Right atrium auricular region (tissue), 2 donors: ENCODE measurements at regions not wholly inside any gene's neighbourhood (a gene's known extent, or its start where the extent isn't known, plus 50 kb on each side); places are given as distances from the start of the nearest gene placed in this dataset.

Experiments used
- DNase-seq: peaks from one replicate; pipeline ENCODE4 v3.0.0-alpha.2; 2019; ENCODE audit warnings: low spot score
- H3K27ac ChIP-seq, 2 donors: fragments of 200-600 bp; sonication (generic); 1 replicate in 1 of 2; 2 replicates in 1 of 2; pipeline ENCODE4 v1.5.1; 2016 to 2019
- H3K27me3 ChIP-seq, 2 donors: fragments of 200-600 bp; sonication (generic); one replicate each; pipeline versions ENCODE4 v1.5.1 to v1.6.0; 2017 to 2019
- H3K36me3 ChIP-seq: fragments of 200-600 bp; sonication (generic); one replicate; pipeline ENCODE4 v1.5.1; 2016
- H3K4me1 ChIP-seq, 2 donors: fragments of 200-600 bp; sonication (generic); one replicate each; pipeline versions ENCODE4 v1.5.1 to v1.6.0; 2017 to 2019
- H3K4me3 ChIP-seq, 2 donors: fragments of 200-600 bp; sonication (generic); 1 replicate in 1 of 2; 2 replicates in 1 of 2; pipeline ENCODE4 v1.5.1; 2017 to 2019; ENCODE audit warnings: mild to moderate bottlenecking in 1 of 2, moderate library complexity in 1 of 2
- H3K9me3 ChIP-seq, 2 donors: fragments of 200-600 bp; sonication (generic); one replicate each; pipeline ENCODE4 v1.5.1; 2019
- TF ChIP-seq, protein P1 (sequence below), 2 donors: fragments of 200-600 bp; sonication (generic); IDR thresholded peaks; one replicate each; pipeline ENCODE4 v1.5.1; 2019; ENCODE audit warnings: antibody characterized with exemption in 2 of 2

DNA sequence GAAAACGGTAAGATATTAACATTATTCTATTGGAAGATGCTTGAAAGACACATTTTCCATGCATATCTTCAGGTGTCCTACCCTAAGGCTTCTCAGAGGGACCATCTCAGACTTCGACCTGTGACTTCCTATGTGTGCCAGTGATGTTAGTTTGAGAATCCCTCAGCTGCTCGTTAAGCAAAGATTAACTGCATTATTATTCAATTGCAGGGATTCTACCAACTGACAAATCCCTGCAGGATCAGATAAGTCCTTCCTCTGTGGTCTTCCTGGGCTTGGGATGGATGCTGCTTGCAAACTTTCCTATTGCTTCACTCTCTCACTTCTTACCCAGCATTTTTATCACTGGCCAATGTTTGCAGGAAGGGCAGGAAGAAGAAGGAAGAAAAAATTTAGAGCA, 83.0 kb upstream of the PPARGC1A start:
- Histone ChIP-seq H3K4me1 (no peaks in the 10 kb centered on the region), H3K36me3 (no peaks in the 10 kb centered on the region), H3K27me3 (no peaks in the 10 kb centered on the region), H3K9me3 (no peaks in the 10 kb centered on the region), H3K4me3 (no peak overlapping the region), H3K27ac (no peak overlapping the region)
- no peak for DNase-seq
- TF ChIP-seq, protein P1, sequence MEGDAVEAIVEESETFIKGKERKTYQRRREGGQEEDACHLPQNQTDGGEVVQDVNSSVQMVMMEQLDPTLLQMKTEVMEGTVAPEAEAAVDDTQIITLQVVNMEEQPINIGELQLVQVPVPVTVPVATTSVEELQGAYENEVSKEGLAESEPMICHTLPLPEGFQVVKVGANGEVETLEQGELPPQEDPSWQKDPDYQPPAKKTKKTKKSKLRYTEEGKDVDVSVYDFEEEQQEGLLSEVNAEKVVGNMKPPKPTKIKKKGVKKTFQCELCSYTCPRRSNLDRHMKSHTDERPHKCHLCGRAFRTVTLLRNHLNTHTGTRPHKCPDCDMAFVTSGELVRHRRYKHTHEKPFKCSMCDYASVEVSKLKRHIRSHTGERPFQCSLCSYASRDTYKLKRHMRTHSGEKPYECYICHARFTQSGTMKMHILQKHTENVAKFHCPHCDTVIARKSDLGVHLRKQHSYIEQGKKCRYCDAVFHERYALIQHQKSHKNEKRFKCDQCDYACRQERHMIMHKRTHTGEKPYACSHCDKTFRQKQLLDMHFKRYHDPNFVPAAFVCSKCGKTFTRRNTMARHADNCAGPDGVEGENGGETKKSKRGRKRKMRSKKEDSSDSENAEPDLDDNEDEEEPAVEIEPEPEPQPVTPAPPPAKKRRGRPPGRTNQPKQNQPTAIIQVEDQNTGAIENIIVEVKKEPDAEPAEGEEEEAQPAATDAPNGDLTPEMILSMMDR (IDR thresholded peaks at IDR 0.05) = no peak

DNA sequence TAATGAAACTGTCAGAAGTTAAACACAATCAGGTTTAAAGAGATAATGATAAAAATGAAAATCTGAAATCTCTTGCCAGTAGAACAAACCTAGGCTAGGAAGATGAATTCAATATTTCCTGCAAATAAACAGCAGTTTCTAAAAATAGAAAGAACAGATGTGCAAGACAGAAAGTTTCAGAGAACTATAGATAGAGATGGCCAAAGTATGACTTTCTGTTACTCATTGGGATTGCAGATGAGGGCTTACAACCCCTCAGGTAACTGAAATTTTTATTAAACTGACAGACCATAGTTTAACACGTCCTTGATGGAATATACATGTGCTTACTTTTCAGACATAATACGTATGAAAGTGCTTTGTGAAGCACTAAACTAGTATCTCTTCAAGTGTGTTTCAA, 82.3 kb upstream of the PPARGC1A start:
- no peaks in the 10 kb centered on the region for H3K4me1 ChIP-seq
- DNase-seq = no peak
- H3K27ac ChIP-seq = no peak overlapping the region
- TF ChIP-seq, protein P1 (IDR thresholded peaks at IDR 0.05) = no peak
- no peaks in the 10 kb centered on the region for H3K27me3 ChIP-seq
- H3K9me3 ChIP-seq = no peaks in the 10 kb centered on the region
- H3K36me3 ChIP-seq = no peaks in the 10 kb centered on the region
- H3K4me3 ChIP-seq = no peak overlapping the region

DNA sequence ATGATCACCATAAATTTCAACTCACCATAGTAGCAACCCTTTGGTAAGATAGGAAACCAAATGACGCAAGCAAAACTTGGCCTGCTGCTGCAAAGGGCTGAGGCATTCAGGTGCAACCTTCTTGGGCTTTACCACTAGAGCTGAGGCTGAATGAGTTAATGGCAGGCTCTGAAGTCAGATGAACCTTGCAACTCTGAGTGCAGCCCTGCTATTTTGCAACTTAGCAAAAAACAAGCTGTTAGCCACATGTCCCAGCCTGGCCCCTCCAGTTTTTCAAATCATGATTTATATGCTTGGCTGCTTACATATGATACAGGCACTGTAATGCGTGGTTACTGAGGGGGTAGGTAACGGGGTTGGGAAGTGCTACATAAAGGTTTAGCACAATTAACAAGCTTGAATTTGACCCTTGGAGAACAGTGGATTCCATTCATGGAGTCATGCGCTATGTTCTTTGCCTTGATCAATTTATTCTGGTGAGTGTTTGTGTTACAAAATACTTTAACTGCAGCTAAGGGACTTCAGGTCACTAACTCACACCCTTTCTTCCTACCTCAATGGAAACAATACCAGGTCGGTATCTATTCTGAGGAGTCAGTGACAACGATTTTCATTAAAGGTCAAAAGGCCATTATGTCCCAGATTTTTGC, 80.5 kb upstream of the PPARGC1A start:
- no peaks in the 10 kb centered on the region for H3K9me3 ChIP-seq
- TF ChIP-seq, protein P1 (IDR thresholded peaks at IDR 0.05) = no peak
- DNase-seq = no peak
- no peak overlapping the region for H3K27ac ChIP-seq
- H3K27me3 ChIP-seq = no peaks in the 10 kb centered on the region
- H3K4me3 ChIP-seq = no peak overlapping the region
- H3K36me3 ChIP-seq = no peaks in the 10 kb centered on the region
- no peaks in the 10 kb centered on the region for H3K4me1 ChIP-seq

DNA sequence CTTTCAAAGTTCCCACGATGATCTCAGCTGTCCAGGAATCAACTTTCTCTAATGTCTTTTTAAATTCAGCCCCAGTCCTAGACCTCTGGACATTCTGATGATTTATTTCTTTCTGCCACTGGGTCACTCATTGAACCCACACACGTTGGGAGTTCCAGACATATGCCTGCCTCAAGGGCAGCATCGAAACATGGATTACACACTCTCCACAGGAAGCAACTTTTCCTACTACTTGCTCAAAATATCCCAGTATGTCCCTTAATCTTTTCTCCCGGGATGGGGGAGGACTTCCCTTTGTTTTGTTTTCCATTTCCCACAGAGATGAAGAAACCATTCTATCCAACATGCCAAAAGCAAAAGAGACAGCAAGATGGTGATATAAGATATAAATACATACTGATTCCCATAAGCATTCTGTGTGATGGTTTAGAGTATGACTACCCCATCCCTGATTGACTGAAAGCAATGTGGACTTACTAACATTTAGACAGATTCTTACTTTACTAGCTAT, 79.8 kb upstream of the PPARGC1A start:
- H3K27me3 ChIP-seq = no peaks in the 10 kb centered on the region
- H3K36me3 ChIP-seq = no peaks in the 10 kb centered on the region
- no peaks in the 10 kb centered on the region for H3K4me1 ChIP-seq
- no peak overlapping the region for H3K4me3 ChIP-seq
- no peak for DNase-seq
- H3K9me3 ChIP-seq = no peaks in the 10 kb centered on the region
- TF ChIP-seq, protein P1 (IDR thresholded peaks at IDR 0.05) = no peak
- H3K27ac ChIP-seq = no peak overlapping the region

DNA sequence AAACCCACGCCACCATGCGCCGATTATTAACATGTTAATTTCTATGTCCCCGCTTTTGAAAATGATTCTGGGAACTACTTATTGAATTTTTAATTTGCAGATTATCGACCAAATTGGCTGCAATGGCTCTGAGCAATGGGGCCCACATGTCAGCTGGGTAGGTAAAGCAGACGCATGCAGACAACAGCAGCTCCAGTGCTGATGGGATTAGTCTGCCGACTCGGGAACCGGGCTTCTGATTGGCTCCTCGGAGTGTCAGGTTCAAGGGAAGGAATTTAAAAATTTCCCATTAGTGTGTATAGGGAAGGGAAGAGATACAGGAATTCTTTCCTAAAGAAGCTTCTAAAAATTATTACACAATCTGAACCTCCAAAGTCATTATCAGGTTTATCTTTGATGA, 77.4 kb upstream of the PPARGC1A start:
- H3K27ac ChIP-seq = no peak overlapping the region
- H3K4me1 ChIP-seq = no peaks in the 10 kb centered on the region
- no peaks in the 10 kb centered on the region for H3K27me3 ChIP-seq
- no peak overlapping the region for H3K4me3 ChIP-seq
- H3K9me3 ChIP-seq = no peaks in the 10 kb centered on the region
- TF ChIP-seq, protein P1 (IDR thresholded peaks at IDR 0.05) = no peak
- no peaks in the 10 kb centered on the region for H3K36me3 ChIP-seq
- no peak for DNase-seq

DNA sequence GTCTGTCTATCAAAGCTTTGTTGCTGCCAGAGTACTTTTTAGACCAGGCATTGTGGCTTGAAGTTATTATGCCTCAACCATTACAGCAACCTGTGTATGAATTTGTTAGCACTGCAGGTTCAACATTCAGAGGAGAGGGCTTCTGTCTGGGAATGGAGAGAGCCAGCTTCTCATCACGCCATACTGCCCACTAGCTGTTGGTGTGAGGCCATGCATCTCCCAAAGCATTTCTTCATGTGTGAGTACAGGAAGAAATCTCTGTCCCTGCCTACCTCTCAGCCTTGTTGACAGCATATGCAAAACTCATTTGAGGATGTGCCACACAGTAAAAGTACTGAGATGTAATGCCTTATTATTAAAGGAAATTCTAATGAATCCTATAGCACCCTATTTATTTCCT, 76.9 kb upstream of the PPARGC1A start:
- TF ChIP-seq, protein P1 (IDR thresholded peaks at IDR 0.05) = peak; percentile 16 to 41
- H3K27me3 ChIP-seq = no peaks in the 10 kb centered on the region
- H3K27ac ChIP-seq = no peak overlapping the region
- H3K4me1 ChIP-seq = no peaks in the 10 kb centered on the region
- no peaks in the 10 kb centered on the region for H3K9me3 ChIP-seq
- H3K36me3 ChIP-seq = no peaks in the 10 kb centered on the region
- no peak overlapping the region for H3K4me3 ChIP-seq
- DNase-seq = no peak
